ENCODE measurements at regions not wholly inside any gene's neighbourhood (a gene's known extent, or its start where the extent isn't known, plus 50 kb on each side); places are given as distances from the start of the nearest gene placed in this dataset.

DNA sequence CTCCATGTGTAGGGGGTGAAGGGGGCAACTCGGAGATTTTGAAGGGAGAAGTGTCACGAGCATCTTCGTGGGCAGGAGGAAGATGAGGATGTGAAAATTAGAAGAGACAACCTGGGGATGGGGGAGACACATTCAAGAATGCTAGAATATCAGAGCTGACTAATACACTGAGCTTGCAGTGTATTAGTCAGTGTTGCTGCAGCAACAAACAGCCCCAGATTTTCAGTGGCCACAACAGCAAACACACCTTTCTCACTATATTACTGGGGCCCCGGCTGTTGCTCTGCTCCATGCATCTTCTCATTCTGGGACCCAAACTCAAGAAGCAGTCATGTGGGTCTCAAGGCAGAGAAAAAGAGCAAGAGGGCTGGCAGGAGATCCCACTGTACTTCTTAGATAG is 74.8 kb upstream of the SIM2 start:
- TF ChIP-seq, protein P1, sequence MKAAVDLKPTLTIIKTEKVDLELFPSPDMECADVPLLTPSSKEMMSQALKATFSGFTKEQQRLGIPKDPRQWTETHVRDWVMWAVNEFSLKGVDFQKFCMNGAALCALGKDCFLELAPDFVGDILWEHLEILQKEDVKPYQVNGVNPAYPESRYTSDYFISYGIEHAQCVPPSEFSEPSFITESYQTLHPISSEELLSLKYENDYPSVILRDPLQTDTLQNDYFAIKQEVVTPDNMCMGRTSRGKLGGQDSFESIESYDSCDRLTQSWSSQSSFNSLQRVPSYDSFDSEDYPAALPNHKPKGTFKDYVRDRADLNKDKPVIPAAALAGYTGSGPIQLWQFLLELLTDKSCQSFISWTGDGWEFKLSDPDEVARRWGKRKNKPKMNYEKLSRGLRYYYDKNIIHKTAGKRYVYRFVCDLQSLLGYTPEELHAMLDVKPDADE (IDR thresholded peaks at IDR 0.05), result no peak
- TF ChIP-seq CREB1 (CRISPR knock-in tag; IDR thresholded peaks at IDR 0.05; ENCODE audit: low read depth) (no peak), ZNF462 (CRISPR knock-in tag; IDR thresholded peaks at IDR 0.05) (no peak), EZH2phosphoT487 (IDR thresholded peaks at IDR 0.05; ENCODE audit: unreplicated experiment) (no peak)
- Histone ChIP-seq H3K9me2 (ENCODE audit: insufficient read depth) (no peaks in the 10 kb centered on the region), H3K36me3 (ENCODE audit: insufficient read depth) (no peaks in the 10 kb centered on the region), H3K27me3 (ENCODE audit: insufficient read depth) (no peaks in the 10 kb centered on the region), H4K20me1 (replicated peaks; ENCODE audit: insufficient read depth) (no peaks in the 10 kb centered on the region), H3K4me1 (ENCODE audit: insufficient read depth) (no peaks in the 10 kb centered on the region), H3F3A (replicated peaks; ENCODE audit: low read depth) (no peaks in the 10 kb centered on the region), H3K79me2 (replicated peaks; ENCODE audit: insufficient read depth) (no peaks in the 10 kb centered on the region), H2AFZ (no peak overlapping the region), H3K4me2 (no peak overlapping the region), H3K4me3 (no peak overlapping the region), H3K27ac (ENCODE audit: low read depth) (no peak overlapping the region)
- Mint-ChIP-seq H3K9me3 (peaks cover 18% of the 10 kb centered on the region), H3K36me3 (ENCODE audit: low read depth) (no peaks in the 10 kb centered on the region; the same call in 2 of the 3 replicates), H3K4me1 (no peaks in the 10 kb centered on the region), H3K4me3 (no peak overlapping the region), H3K27ac (no peak overlapping the region), H3K27me3 (ENCODE audit: insufficient read depth, low read depth, poor library complexity) (peaks cover 4% of the 10 kb centered on the region)
- no peak for DNase-seq (ENCODE audit: low spot score)
- ATAC-seq, result no peak

DNA sequence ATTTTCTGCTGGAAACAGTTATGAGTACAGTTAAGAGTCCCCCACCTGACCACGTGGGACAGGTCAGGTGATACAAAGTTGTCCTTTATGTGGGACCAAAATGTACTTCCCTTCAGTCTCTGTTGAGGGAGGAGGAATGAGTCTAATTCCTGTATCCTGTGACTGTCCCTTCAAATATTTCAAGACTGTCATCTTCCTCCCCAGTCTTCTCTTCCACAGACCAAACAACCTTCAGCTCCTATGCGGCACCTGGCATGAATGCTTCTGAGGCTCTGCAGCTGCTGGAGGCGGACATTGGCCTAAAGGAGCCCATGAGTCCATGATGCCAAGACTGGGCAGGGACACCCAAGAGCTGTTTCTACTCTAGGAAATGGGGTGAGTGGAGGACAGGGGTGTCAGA is 72.1 kb upstream of the SIM2 start:
- no peak overlapping the region for H3K4me3 ChIP-seq
- no peaks in the 10 kb centered on the region for H3K27me3 ChIP-seq (ENCODE audit: insufficient read depth)
- no peaks in the 10 kb centered on the region for H3K79me2 ChIP-seq (replicated peaks; ENCODE audit: insufficient read depth)
- Mint-ChIP-seq H3K27ac (no peak overlapping the region), H3K27me3 (ENCODE audit: insufficient read depth, low read depth, poor library complexity) (peaks cover 7% of the 10 kb centered on the region), H3K4me1 (no peaks in the 10 kb centered on the region), H3K4me3 (no peak overlapping the region), H3K36me3 (ENCODE audit: low read depth) (no peaks in the 10 kb centered on the region; the same call in 2 of the 3 replicates), H3K9me3 (peaks cover 4% of the 10 kb centered on the region)
- H2AFZ ChIP-seq, result no peak overlapping the region
- DNase-seq (ENCODE audit: low spot score), result no peak
- H3K4me2 ChIP-seq, result no peak overlapping the region
- H3F3A ChIP-seq (replicated peaks; ENCODE audit: low read depth), result no peaks in the 10 kb centered on the region
- no peaks in the 10 kb centered on the region for H3K36me3 ChIP-seq (ENCODE audit: insufficient read depth)
- no peaks in the 10 kb centered on the region for H3K9me2 ChIP-seq (ENCODE audit: insufficient read depth)
- ATAC-seq, result no peak
- no peak overlapping the region for H3K27ac ChIP-seq (ENCODE audit: low read depth)
- no peaks in the 10 kb centered on the region for H3K4me1 ChIP-seq (ENCODE audit: insufficient read depth)
- H4K20me1 ChIP-seq (replicated peaks; ENCODE audit: insufficient read depth), result no peaks in the 10 kb centered on the region
- TF ChIP-seq NANOG (IDR thresholded peaks at IDR 0.05; ENCODE audit: borderline replicate concordance) (no peak), JUNB (IDR thresholded peaks at IDR 0.05; ENCODE audit: unreplicated experiment) (no peak), CTCF (conservative IDR thresholded peaks at IDR 0.05; ENCODE audit: low read depth in 2 of 2) (no peak)
